ENCODE measurements at regions not wholly inside any gene's neighbourhood (a gene's known extent, or its start where the extent isn't known, plus 50 kb on each side); places are given as distances from the start of the nearest gene placed in this dataset.

- H3K4me2 ChIP-seq (ENCODE audit: control insufficient read depth, extremely low read depth, insufficient read depth, low read depth, low read length): no peak overlapping the region
Measured at GRCh38 chr16:8342276-8342675, 248.0 kb downstream of the TMEM114 start.

GRCh38 chr16:8330761-8331160, 259.6 kb downstream of the TMEM114 start:
- H3K36me3 ChIP-seq (ENCODE audit: control insufficient read depth in 2 of 2, extremely low read depth in 1 of 2, insufficient read depth in 2 of 2, low read length in 2 of 2): no peaks in the 10 kb centered on the region
- FAIRE-seq (no peak), DNase-seq (ENCODE audit: low read depth, low spot score) (no peak)
- no peak overlapping the region for H3K4me3 ChIP-seq (ENCODE audit: control insufficient read depth in 2 of 3, extremely low read depth in 1 of 3, insufficient read depth in 2 of 3, low read depth in 1 of 3, low read length in 3 of 3)
- H3K27me3 ChIP-seq (ENCODE audit: control insufficient read depth, extremely low read depth, insufficient read depth, low read length): no peaks in the 10 kb centered on the region
- no peaks in the 10 kb centered on the region for H3K9me3 ChIP-seq (ENCODE audit: control insufficient read depth, low read depth, low read length)
- no peaks in the 10 kb centered on the region for H3K9me1 ChIP-seq (ENCODE audit: control insufficient read depth, extremely low read depth, insufficient read depth, low read length)
- H3K4me2 ChIP-seq (ENCODE audit: control insufficient read depth, extremely low read depth, insufficient read depth, low read depth, low read length): no peak overlapping the region
- dilution Hi-C loops (cut with MboI; ENCODE audit: extremely low pct_ligation_motif_present, low sequenced_read_pairs): no loop called here
- no peaks in the 10 kb centered on the region for H3K4me1 ChIP-seq (ENCODE audit: control insufficient read depth, extremely low read depth, insufficient read depth, low read length)
- H3K79me2 ChIP-seq (ENCODE audit: control insufficient read depth, insufficient read depth, low read length): no peaks in the 10 kb centered on the region
- H3K9ac ChIP-seq (ENCODE audit: control insufficient read depth, extremely low read depth, insufficient read depth, low read length): no peak overlapping the region
- no peak overlapping the region for H2AFZ ChIP-seq (ENCODE audit: control insufficient read depth, low read length)
- H4K20me1 ChIP-seq (ENCODE audit: control insufficient read depth, extremely low read depth, insufficient read depth, low read length): no peaks in the 10 kb centered on the region
- TF ChIP-seq EZH2 (IDR thresholded peaks at IDR 0.05; ENCODE audit: low read length) (no peak), CTCF (optimal IDR thresholded peaks at IDR 0.05 in 1 of 3, IDR thresholded peaks at IDR 0.05 in 1 of 3, conservative IDR thresholded peaks at IDR 0.05 in 1 of 3; ENCODE audit: extremely low read depth in 1 of 3, insufficient read depth in 2 of 3, low read length in 3 of 3) (no peak)
- H3K27ac ChIP-seq (ENCODE audit: control insufficient read depth, insufficient read depth, low read length): no peak overlapping the region

More at GRCh38 chr16:8342276-8342675, 248.0 kb downstream of the TMEM114 start:
- no peaks in the 10 kb centered on the region for H3K79me2 ChIP-seq (ENCODE audit: control insufficient read depth, insufficient read depth, low read length)
- no peaks in the 10 kb centered on the region for H3K27me3 ChIP-seq (ENCODE audit: control insufficient read depth, extremely low read depth, insufficient read depth, low read length)
- no peak for TF ChIP-seq CTCF (optimal IDR thresholded peaks at IDR 0.05 in 1 of 3, IDR thresholded peaks at IDR 0.05 in 1 of 3, conservative IDR thresholded peaks at IDR 0.05 in 1 of 3; ENCODE audit: extremely low read depth in 1 of 3, insufficient read depth in 2 of 3, low read length in 3 of 3)
- no peak for TF ChIP-seq EZH2 (IDR thresholded peaks at IDR 0.05; ENCODE audit: low read length)
- H4K20me1 ChIP-seq (ENCODE audit: control insufficient read depth, extremely low read depth, insufficient read depth, low read length): no peaks in the 10 kb centered on the region
- no peaks in the 10 kb centered on the region for H3K36me3 ChIP-seq (ENCODE audit: control insufficient read depth in 2 of 2, extremely low read depth in 1 of 2, insufficient read depth in 2 of 2, low read length in 2 of 2)
- no peak overlapping the region for H3K4me3 ChIP-seq (ENCODE audit: control insufficient read depth in 2 of 3, extremely low read depth in 1 of 3, insufficient read depth in 2 of 3, low read depth in 1 of 3, low read length in 3 of 3)
- dilution Hi-C loops (cut with MboI; ENCODE audit: extremely low pct_ligation_motif_present, low sequenced_read_pairs): no loop called here
- no peaks in the 10 kb centered on the region for H3K9me1 ChIP-seq (ENCODE audit: control insufficient read depth, extremely low read depth, insufficient read depth, low read length)
- FAIRE-seq (no peak), DNase-seq (ENCODE audit: low read depth, low spot score) (no peak)
- H2AFZ ChIP-seq (ENCODE audit: control insufficient read depth, low read length): no peak overlapping the region
- no peak overlapping the region for H3K27ac ChIP-seq (ENCODE audit: control insufficient read depth, insufficient read depth, low read length)
- no peaks in the 10 kb centered on the region for H3K9me3 ChIP-seq (ENCODE audit: control insufficient read depth, low read depth, low read length)
- H3K9ac ChIP-seq (ENCODE audit: control insufficient read depth, extremely low read depth, insufficient read depth, low read length): no peak overlapping the region
- H3K4me1 ChIP-seq (ENCODE audit: control insufficient read depth, extremely low read depth, insufficient read depth, low read length): no peaks in the 10 kb centered on the region
